Occipital lobe (tissue), 1 donor: ENCODE measurements at regions not wholly inside any gene's neighbourhood (a gene's known extent, or its start where the extent isn't known, plus 50 kb on each side); places are given as distances from the start of the nearest gene placed in this dataset.

Source experiments
- DNase-seq: peaks from one replicate; lab custom pipeline; 2025; lab: John Stamatoyannopoulos, UW

- no peak for DNase-seq
Observed at GRCh38 chr12:91327889-91328288, 145.3 kb upstream of the DCN start.

DNA sequence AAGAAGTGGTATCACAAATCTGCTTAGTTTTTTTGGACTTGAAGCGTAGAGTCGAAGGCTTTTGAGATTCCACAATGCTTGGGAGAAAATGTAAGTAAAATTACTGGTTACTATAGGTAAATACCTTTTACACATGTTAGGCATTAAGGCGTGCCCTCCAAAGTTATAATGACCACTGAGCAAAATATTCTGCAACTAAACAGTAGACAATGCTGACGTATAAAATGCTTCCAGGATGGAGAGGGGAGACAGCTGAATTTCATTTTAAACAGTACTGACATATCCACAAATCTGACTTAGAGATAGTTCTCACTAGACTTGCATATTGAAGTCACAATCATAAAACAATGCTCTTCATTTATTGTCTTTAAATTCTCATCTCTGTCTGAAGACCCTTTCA is 144.5 kb upstream of the DCN start:
- no peak for DNase-seq

DNA sequence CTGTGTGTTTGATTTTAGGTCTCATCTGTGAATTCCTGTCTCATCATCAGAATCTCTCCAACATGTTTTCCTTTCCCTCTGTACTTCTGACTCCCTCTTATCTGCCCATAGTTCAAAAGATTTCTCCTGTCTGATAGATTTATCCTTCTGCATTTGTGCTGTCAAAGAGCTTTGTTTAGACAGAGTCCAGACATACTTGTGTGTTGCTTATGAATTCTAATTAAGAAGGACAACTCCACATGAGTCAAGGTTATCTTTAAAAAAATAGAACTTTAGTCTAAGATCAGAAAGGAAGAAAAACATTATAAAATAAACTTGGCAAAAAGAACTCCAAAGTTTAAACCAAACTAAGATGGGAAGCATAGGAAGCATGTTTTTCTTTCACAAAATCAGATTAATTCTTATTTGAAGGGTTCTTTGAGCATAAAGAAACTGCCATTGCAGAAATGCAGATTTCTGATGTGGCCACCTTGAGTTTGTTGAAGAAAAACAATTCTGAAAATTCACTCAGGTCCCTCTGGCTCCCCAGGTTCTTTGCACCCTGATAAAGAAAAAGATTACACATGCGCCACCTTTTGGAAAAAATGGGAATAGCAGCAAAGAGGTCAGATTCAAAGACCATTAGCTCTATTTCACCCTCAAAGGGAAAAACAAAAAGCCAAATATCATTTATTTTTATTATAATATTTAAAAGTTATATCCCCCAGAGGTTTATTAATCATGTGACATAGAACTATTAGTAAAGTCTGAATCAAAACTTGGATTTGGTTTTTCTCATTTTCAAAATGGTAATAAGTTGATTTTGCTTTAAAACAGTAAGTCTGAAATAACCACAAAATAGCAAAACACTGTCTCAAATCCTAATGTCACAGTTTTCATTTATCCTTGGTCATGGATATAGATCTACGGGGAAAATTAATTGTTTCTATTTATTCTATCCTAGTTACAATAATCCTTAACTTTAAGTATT is 143.7 kb upstream of the DCN start:
- DNase-seq, result no peak

DNA sequence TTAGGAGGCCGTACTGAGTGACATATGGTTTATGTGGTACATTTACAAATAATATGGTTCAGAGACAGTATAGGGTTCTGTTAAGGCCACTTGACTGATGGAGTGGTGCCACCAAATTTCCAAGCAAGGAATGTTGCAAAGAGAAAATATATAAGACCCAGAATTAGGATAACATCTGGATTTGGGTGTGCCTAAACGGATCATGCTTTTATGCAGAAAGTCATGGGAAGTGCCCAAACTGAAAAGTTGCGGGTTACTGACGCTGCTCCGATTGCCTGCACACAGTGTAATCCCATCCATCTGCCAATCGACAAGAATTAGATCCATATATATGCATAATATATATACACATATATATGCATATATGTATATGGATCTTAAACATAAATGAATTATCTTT is 138.4 kb upstream of the DCN start:
- DNase-seq, result no peak

GRCh38 chr12:91319071-91319760 is 136.6 kb upstream of the DCN start:
- DNase-seq, result no peak

DNA sequence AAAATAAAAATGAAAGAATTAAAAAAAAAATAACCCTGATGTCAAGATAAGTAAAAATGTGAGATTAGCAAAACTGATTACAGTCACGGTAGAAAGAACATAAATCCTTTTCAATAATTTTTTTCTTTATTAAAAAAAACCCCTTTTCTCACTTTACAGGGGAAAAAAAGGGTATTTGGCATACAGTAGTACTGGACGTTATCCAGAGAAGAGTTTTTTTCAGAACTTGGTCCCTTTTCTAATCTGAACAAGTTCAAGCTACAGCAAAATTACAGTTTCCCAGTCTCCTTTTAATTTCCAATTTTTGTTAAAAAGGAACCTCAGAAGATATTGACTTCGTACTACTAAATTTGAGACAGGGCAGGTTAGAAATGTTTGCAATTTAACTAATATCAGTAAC is 134.7 kb upstream of the DCN start:
- DNase-seq, result no peak

- no peak for DNase-seq
Observed at GRCh38 chr12:91316907-91317269, 134.3 kb upstream of the DCN start.

DNA sequence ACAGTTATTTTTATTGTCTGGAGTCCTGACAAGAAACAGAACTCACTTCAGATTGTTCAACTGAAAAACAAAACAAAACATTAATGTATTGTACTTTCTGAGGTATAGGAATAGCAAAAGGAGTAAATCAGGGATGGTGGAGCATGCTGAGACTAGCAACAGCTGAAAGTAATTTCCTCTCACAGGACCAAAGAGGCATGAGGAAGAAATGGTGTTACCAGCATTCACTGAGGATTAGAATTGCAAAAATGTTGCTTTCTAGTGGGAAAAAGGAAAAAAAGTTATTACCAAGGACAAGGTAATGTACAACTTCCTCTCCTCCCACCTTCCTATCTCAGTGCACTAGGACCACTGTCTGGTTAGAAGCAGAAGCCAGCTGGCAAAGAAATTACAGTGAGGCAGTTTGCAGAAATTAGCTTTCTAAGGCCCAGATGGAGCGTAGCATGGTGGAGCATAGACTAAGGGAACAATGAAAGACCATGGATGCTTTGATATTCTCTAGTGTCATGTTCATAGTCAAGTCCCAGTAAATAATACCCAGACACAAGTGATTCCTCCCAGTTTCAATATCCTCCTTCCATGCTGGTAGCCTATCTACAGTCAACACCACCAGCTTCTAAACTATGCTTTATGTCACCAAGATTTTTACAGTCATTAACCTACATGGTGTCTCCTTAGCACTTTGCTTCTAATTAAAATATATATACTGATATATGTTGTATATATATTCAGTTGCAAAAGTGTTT is 133.7 kb upstream of the DCN start:
- no peak for DNase-seq

GRCh38 chr12:91311081-91311480 is 128.5 kb upstream of the DCN start:
- DNase-seq, result no peak

- DNase-seq, result no peak
Observed at GRCh38 chr12:91309450-91309849, 126.8 kb upstream of the DCN start.

DNA sequence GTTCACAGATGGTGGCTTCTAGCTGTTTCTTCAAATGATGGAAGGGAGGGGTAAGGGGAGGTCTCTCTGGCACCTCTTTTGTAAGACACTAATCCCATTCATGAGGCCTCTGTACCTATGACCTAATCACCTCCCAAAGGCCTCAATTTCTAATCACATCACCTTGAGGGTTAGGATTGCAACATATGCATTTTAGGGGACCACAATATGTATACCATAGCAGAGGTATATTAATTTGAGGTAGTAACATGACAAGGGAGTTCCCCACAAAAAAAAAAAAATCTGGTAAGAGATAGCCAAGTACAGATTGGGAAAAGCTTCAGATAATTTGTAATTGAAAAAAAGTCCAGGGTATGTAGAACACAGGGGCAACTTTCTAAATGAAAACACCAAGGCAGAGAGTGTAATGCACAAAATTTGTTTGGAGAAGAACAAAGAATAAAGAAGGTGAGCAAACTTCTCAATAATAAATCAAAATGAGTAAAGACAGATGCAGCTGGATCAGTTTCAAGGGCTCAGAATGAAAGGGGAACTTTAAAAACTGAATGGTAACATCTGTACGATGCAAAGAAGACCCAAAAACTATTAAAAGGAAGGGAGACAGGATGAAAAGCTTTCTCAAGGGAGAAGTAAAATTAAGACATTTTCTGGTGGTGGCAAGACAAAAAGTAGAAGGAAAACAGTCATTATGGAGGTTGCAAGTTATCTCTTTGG is 125.5 kb upstream of the DCN start:
- no peak for DNase-seq

DNA sequence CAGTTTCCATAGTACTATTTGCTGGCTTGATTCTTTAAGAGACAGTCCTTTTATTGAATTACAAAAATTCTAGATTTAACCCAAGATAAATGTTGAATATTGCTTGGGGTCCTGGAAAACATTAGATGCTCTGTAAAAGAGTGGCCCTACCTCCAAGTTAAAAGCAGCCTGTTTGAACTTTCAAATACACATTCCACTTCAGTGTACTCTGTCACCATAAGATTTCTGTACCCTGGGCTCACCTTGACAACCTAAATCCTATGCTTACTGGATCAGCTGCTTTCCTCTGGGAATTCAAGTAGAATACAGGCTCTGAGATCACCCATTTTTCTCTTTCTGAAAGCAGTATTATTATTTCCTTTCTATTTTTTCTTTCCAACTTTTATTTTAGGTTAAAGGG is 107.7 kb upstream of the DCN start:
- DNase-seq, result no peak

DNA sequence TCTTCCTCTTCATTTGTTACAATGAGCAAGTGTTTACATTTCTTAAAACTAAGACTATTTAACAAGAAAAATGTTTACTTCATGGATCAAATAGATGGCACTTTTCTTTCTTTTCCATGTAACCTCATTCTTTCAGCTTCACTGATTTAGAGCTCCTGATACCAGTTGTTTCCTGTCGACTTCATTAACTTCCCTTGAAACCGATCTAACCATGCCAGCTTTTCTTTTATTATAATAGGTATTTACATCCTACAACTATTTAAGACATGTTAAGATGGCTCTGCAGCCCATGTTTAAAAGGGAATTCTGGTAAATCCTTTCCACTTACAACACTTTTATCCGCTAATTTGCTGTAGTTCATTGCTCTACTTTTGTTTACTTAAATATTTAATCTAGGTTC is 107.3 kb upstream of the DCN start:
- no peak for DNase-seq

DNA sequence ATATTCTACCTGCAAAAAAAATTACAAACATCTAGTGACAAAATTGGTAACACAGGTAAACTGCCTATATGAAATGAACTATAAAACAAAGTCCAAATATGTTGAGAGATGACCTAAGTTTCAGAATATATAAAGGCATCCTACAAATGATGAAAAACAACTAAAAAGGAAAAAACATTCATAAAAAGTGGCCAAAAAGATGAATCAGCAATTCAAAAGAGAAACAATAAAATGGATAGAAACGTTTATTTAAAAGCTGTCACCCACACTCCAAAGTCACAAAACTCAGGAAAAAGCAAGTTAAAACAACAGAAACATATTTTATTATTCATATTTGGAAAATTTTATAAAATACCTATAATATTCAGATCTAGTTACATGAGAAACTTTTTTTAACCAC is 106.5 kb upstream of the DCN start:
- DNase-seq, result no peak

GRCh38 chr12:91287753-91288152 is 105.1 kb upstream of the DCN start:
- no peak for DNase-seq

- DNase-seq, result no peak
Observed at GRCh38 chr12:91278126-91278525, 95.5 kb upstream of the DCN start.

GRCh38 chr12:91276509-91276908 is 93.9 kb upstream of the DCN start:
- no peak for DNase-seq

DNA sequence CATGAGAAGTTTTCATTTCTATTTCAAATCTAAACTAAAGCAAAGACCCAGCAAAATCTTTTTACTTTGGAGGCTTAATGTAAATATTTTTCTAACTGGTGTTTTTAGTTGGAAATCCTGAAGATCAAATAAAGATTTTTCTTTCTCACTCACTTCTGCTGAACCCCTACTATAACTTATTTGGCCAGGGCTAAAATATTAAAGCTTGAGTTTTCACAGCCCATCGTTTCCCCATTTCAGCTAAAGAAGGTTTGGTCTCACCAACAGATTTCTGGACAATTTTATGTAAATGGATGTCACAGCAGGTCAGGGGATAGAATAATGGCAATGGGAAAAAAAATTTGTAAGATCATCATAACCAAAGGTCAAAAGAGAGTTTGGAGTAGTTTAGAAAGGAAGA is 92.7 kb upstream of the DCN start:
- DNase-seq, result no peak

DNA sequence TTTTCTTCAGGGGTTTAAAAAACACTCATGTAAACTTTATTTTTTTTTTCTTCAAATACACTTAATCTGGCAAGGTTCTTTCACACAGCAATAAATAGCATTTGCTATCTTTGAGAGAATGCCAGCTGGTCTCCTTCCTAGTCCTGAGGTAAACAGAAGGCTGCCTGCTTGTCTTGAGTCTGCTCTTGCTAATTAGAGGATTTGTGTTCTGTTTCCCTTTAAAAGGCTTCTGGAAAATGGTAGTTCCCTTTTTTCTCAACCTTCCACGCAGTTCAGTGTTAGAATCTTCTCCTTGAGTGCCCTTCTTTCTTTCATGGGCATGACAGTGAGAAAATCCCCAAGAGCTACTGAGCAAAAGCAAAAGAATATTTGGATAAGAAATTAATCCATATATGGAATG is 92.3 kb upstream of the DCN start:
- DNase-seq, result no peak

GRCh38 chr12:91273560-91273959 is 90.9 kb upstream of the DCN start:
- DNase-seq, result no peak

DNA sequence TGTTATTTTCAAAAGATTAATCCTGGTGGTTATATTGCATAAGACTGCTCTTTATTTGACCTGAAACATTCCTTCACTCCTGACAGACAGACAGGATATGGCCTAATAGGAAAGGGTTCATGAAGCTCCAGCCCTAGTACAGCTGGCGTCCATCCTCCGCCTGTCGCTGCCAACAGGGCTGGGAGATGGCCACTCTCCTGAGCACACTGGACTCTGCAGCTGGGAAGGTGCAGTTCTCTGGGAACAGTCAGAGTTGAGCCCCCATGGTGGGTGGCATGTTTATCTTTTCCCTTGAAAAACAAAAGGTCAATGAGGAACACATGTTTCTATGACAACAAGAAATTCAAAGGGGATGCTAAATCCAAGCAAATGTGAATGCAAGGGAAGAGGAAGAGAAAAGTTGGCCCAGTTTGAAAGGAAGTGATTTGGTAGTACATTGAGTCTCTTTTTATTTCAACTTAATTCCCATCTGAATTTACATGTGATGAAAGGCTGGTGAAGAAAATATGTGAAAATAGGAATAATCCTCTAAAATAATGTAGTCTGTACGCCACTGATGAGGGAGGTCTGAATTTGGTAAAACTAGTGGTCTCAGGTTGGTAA is 89.9 kb upstream of the DCN start:
- no peak for DNase-seq
